ENCODE measurements at regions not wholly inside any gene's neighbourhood (a gene's known extent, or its start where the extent isn't known, plus 50 kb on each side); places are given as distances from the start of the nearest gene placed in this dataset.

- Histone ChIP-seq H4K20me1 (ENCODE audit: insufficient read depth, low read length) (no peaks in the 10 kb centered on the region), H3K27me3 (replicated peaks; ENCODE audit: insufficient read depth, low read length) (no peaks in the 10 kb centered on the region), H3K9me2 (replicated peaks; ENCODE audit: insufficient read depth, low read length) (no peaks in the 10 kb centered on the region), H3K27ac (ENCODE audit: low read length) (no peak overlapping the region), H3K36me3 (replicated peaks; ENCODE audit: insufficient read depth, low read length) (no peaks in the 10 kb centered on the region), H3K4me2 (ENCODE audit: low read depth, low read length) (no peak overlapping the region), H3K9me3 (replicated peaks; ENCODE audit: insufficient read depth, low read length) (no peaks in the 10 kb centered on the region), H3K9ac (ENCODE audit: low read length) (no peak overlapping the region), H3F3A (ENCODE audit: insufficient read depth, low read length) (no peaks in the 10 kb centered on the region), H3K79me2 (ENCODE audit: low read length) (no peaks in the 10 kb centered on the region), H3K4me3 (ENCODE audit: low read length) (no peak overlapping the region), H3K4me1 (ENCODE audit: low read length) (no peaks in the 10 kb centered on the region), H2AFZ (ENCODE audit: low read length) (no peak overlapping the region)
- DNase-seq: no peak
- TF ChIP-seq EZH2phosphoT487 (IDR thresholded peaks at IDR 0.05; ENCODE audit: low read length): no peak
- no peak for TF ChIP-seq EZH2 (optimal IDR thresholded peaks at IDR 0.05; ENCODE audit: low read depth, low read length)
- no peak for TF ChIP-seq CTCF (IDR thresholded peaks at IDR 0.05; ENCODE audit: low read length)
Measured at GRCh38 chr2:66236816-66237802, 197.8 kb upstream of the MEIS1 start.

GRCh38 chr2:66236067-66236685 lies 198.7 kb upstream of the MEIS1 start:
- no peaks in the 10 kb centered on the region for H4K20me1 ChIP-seq (ENCODE audit: insufficient read depth, low read length)
- no peak for DNase-seq
- no peaks in the 10 kb centered on the region for H3F3A ChIP-seq (ENCODE audit: insufficient read depth, low read length)
- no peak overlapping the region for H2AFZ ChIP-seq (ENCODE audit: low read length)
- H3K4me2 ChIP-seq (ENCODE audit: low read depth, low read length): no peak overlapping the region
- H3K79me2 ChIP-seq (ENCODE audit: low read length): no peaks in the 10 kb centered on the region
- H3K9me2 ChIP-seq (replicated peaks; ENCODE audit: insufficient read depth, low read length): no peaks in the 10 kb centered on the region
- no peaks in the 10 kb centered on the region for H3K27me3 ChIP-seq (replicated peaks; ENCODE audit: insufficient read depth, low read length)
- no peak overlapping the region for H3K9ac ChIP-seq (ENCODE audit: low read length)
- no peak overlapping the region for H3K27ac ChIP-seq (ENCODE audit: low read length)
- no peak overlapping the region for H3K4me3 ChIP-seq (ENCODE audit: low read length)
- no peaks in the 10 kb centered on the region for H3K36me3 ChIP-seq (replicated peaks; ENCODE audit: insufficient read depth, low read length)
- H3K4me1 ChIP-seq (ENCODE audit: low read length): no peaks in the 10 kb centered on the region
- no peaks in the 10 kb centered on the region for H3K9me3 ChIP-seq (replicated peaks; ENCODE audit: insufficient read depth, low read length)
- TF ChIP-seq EZH2 (optimal IDR thresholded peaks at IDR 0.05; ENCODE audit: low read depth, low read length): no peak
- no peak for TF ChIP-seq CTCF (IDR thresholded peaks at IDR 0.05; ENCODE audit: low read length)
- no peak for TF ChIP-seq EZH2phosphoT487 (IDR thresholded peaks at IDR 0.05; ENCODE audit: low read length)

GRCh38 chr2:66235428-66235827 lies 199.5 kb upstream of the MEIS1 start:
- Histone ChIP-seq H3K9me2 (replicated peaks; ENCODE audit: insufficient read depth, low read length) (no peaks in the 10 kb centered on the region), H3K27ac (ENCODE audit: low read length) (no peak overlapping the region), H3K27me3 (replicated peaks; ENCODE audit: insufficient read depth, low read length) (no peaks in the 10 kb centered on the region), H3K36me3 (replicated peaks; ENCODE audit: insufficient read depth, low read length) (no peaks in the 10 kb centered on the region), H3K9me3 (replicated peaks; ENCODE audit: insufficient read depth, low read length) (no peaks in the 10 kb centered on the region), H2AFZ (ENCODE audit: low read length) (no peak overlapping the region), H3K79me2 (ENCODE audit: low read length) (no peaks in the 10 kb centered on the region), H3K4me3 (ENCODE audit: low read length) (no peak overlapping the region), H3K9ac (ENCODE audit: low read length) (no peak overlapping the region), H3K4me2 (ENCODE audit: low read depth, low read length) (no peak overlapping the region), H3K4me1 (ENCODE audit: low read length) (no peaks in the 10 kb centered on the region), H3F3A (ENCODE audit: insufficient read depth, low read length) (no peaks in the 10 kb centered on the region), H4K20me1 (ENCODE audit: insufficient read depth, low read length) (no peaks in the 10 kb centered on the region)
- no peak for DNase-seq
- TF ChIP-seq EZH2 (optimal IDR thresholded peaks at IDR 0.05; ENCODE audit: low read depth, low read length) (no peak), CTCF (IDR thresholded peaks at IDR 0.05; ENCODE audit: low read length) (no peak), EZH2phosphoT487 (IDR thresholded peaks at IDR 0.05; ENCODE audit: low read length) (no peak)
